ENCODE measurements at regions not wholly inside any gene's neighbourhood (a gene's known extent, or its start where the extent isn't known, plus 50 kb on each side); places are given as distances from the start of the nearest gene placed in this dataset.

- Mint-ChIP-seq H3K27me3 (peaks cover 2% of the 10 kb centered on the region), H3K4me1 (no peaks in the 10 kb centered on the region), H3K27ac (no peak overlapping the region), H3K4me3 (no peak overlapping the region), H3K36me3 (ENCODE audit: low read depth) (no peaks in the 10 kb centered on the region), H3K9me3 (peaks cover 5% of the 10 kb centered on the region)
- no peak for DNase-seq
- CTCF ChIA-PET, result interaction anchor here (1.7 kb wide), 1 partner anchor 11 kb away, joined by 4 read pairs; no protein-coding TSS in a partner anchor
- POLR2A ChIA-PET, result no interaction called here
Measured at GRCh38 chr6:14622909-14623505, 505.4 kb downstream of the CD83 start.

DNA sequence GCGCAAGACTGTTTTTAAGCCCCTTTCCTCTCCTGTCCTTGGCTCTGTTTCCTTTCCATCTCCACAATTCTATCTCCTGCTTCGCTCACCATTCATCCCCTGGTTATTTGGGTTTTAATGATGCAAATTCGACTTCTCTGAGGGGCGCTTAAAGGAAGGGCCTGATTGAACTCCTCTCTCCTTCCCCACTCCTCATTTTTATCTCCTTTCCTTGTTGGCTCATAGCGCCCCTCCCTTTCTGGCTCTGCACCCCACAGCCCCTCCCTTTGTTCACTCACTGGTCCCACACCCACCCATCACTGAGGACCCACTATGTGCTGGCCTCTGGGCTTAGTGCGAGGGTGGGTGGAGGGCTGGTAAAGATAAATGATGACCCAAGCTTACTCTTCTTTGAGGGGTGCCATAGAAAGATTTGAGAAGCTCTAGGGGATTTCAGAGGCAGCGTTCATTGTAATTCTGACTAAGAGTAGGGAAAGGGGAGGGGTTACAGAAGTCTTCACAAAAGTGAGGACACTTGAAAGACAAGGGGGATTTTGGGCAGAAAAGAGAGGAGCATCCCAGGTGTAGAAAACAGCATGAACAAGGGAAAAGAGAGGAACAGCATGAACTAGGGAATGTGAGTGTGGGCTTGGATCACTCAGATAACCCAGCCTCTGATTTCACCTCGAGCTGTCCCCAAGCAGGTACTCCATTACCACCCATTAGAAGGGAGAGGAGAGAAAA, 507.8 kb downstream of the CD83 start:
- no peak overlapping the region for H3K27ac Mint-ChIP-seq

DNA sequence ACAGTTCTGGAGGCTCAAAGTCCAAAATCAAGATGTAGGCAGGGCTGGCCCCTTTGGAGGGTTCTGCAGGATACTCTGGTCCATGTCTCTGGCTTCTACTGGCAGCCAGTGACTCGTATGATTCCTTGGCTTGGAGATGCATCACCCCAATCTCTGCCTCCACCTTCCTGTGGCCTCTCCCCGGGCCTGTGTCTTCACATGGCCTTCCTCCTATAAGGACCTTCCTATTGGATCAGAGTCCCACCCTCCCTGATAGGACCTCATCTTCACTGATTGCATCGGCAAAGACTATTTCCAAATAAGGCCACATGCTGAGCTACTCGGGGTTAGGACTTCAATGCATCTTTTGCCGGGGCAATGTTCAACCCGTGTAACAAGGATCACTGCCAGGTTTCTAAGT, 509.0 kb downstream of the CD83 start:
- no peak overlapping the region for H3K4me3 Mint-ChIP-seq
- H3K4me1 Mint-ChIP-seq, result no peaks in the 10 kb centered on the region
- H3K27ac Mint-ChIP-seq, result no peak overlapping the region
- no peaks in the 10 kb centered on the region for H3K36me3 Mint-ChIP-seq (ENCODE audit: low read depth)
- H3K9me3 Mint-ChIP-seq, result peaks cover 8% of the 10 kb centered on the region
- CTCF ChIA-PET, result no interaction called here
- peaks cover 2% of the 10 kb centered on the region for H3K27me3 Mint-ChIP-seq
- DNase-seq, result no peak
- POLR2A ChIA-PET, result no interaction called here

More for the DNA sequence above, 507.8 kb downstream of the CD83 start:
- CTCF ChIA-PET, result no interaction called here
- H3K27me3 Mint-ChIP-seq, result peaks cover 2% of the 10 kb centered on the region
- no peaks in the 10 kb centered on the region for H3K4me1 Mint-ChIP-seq
- H3K36me3 Mint-ChIP-seq (ENCODE audit: low read depth), result no peaks in the 10 kb centered on the region
- no peak for DNase-seq
- POLR2A ChIA-PET, result no interaction called here
- H3K4me3 Mint-ChIP-seq, result no peak overlapping the region
- peaks cover 8% of the 10 kb centered on the region for H3K9me3 Mint-ChIP-seq

GRCh38 chr6:14630016-14630415, 512.4 kb downstream of the CD83 start:
- H3K4me1 Mint-ChIP-seq, result peaks cover 16% of the 10 kb centered on the region
- ChIA-PET CTCF (no interaction called here), POLR2A (no interaction called here)
- no peaks in the 10 kb centered on the region for H3K36me3 Mint-ChIP-seq (ENCODE audit: low read depth)
- H3K27me3 Mint-ChIP-seq, result peaks cover 14% of the 10 kb centered on the region
- peaks cover 8% of the 10 kb centered on the region for H3K9me3 Mint-ChIP-seq
- no peak for DNase-seq
- H3K27ac Mint-ChIP-seq, result no peak overlapping the region
- no peak overlapping the region for H3K4me3 Mint-ChIP-seq

- peaks cover 17% of the 10 kb centered on the region for H3K27me3 Mint-ChIP-seq
- H3K4me3 Mint-ChIP-seq, result no peak overlapping the region
- CTCF ChIA-PET, result interaction anchor here (1.6 kb wide), 1 partner anchor 10 kb away, joined by 4 read pairs; no protein-coding TSS in a partner anchor
- peaks cover 41% of the 10 kb centered on the region for H3K4me1 Mint-ChIP-seq
- POLR2A ChIA-PET, result no interaction called here
- no peak for DNase-seq
- no peaks in the 10 kb centered on the region for H3K36me3 Mint-ChIP-seq (ENCODE audit: low read depth)
- no peaks in the 10 kb centered on the region for H3K9me3 Mint-ChIP-seq
- H3K27ac Mint-ChIP-seq, result no peak overlapping the region
Measured at GRCh38 chr6:14633479-14633878, 515.9 kb downstream of the CD83 start.

- ChIA-PET POLR2A (no interaction called here), CTCF (interaction anchor here (1.6 kb wide), 1 partner anchor 10 kb away, joined by 4 read pairs; no protein-coding TSS in a partner anchor)
- H3K9me3 Mint-ChIP-seq, result no peaks in the 10 kb centered on the region
- DNase-seq, result no peak
- no peaks in the 10 kb centered on the region for H3K36me3 Mint-ChIP-seq (ENCODE audit: low read depth)
- H3K27me3 Mint-ChIP-seq, result peaks cover 17% of the 10 kb centered on the region
- H3K4me3 Mint-ChIP-seq, result no peak overlapping the region
- H3K4me1 Mint-ChIP-seq, result peaks cover 41% of the 10 kb centered on the region
- no peak overlapping the region for H3K27ac Mint-ChIP-seq
Measured at GRCh38 chr6:14634072-14634471, 516.5 kb downstream of the CD83 start.

- Mint-ChIP-seq H3K27me3 (peaks cover 21% of the 10 kb centered on the region), H3K36me3 (ENCODE audit: low read depth) (no peaks in the 10 kb centered on the region), H3K4me3 (peak overlapping the region; percentile 52), H3K9me3 (no peaks in the 10 kb centered on the region), H3K27ac (peak overlapping the region; percentile 65), H3K4me1 (peaks cover 41% of the 10 kb centered on the region)
- ChIA-PET POLR2A (interaction anchor here (1.0 to 2.9 kb wide), 5 partner anchors 21 to 797 kb away, joined by 3 to 13 read pairs (median 5); no protein-coding TSS in a partner anchor), CTCF (no interaction called here)
- DNase-seq, result peak; percentile 77
Measured at GRCh38 chr6:14635195-14635594, 517.6 kb downstream of the CD83 start.

GRCh38 chr6:14635934-14636591, 518.5 kb downstream of the CD83 start:
- Mint-ChIP-seq H3K4me3 (peak overlapping the region; percentile 42), H3K9me3 (no peaks in the 10 kb centered on the region)
- POLR2A ChIA-PET, result interaction anchor here (1.0 to 2.9 kb wide), 6 partner anchors 21 to 797 kb away, joined by 3 to 13 read pairs (median 4); no protein-coding TSS in a partner anchor

GRCh38 chr6:14638435-14638905, 520.9 kb downstream of the CD83 start:
- no peak overlapping the region for H3K4me3 Mint-ChIP-seq
- POLR2A ChIA-PET, result no interaction called here
- H3K9me3 Mint-ChIP-seq, result no peaks in the 10 kb centered on the region
- no peak overlapping the region for H3K27ac Mint-ChIP-seq
- peaks cover 50% of the 10 kb centered on the region for H3K4me1 Mint-ChIP-seq
- DNase-seq, result no peak
- H3K27me3 Mint-ChIP-seq, result peaks cover 15% of the 10 kb centered on the region
- no peaks in the 10 kb centered on the region for H3K36me3 Mint-ChIP-seq (ENCODE audit: low read depth)
- CTCF ChIA-PET, result interaction anchor here (1.2 kb wide), 1 partner anchor 73 kb away, joined by 3 read pairs; no protein-coding TSS in a partner anchor

More at GRCh38 chr6:14635934-14636591, 518.5 kb downstream of the CD83 start:
- H3K27ac Mint-ChIP-seq, result peak overlapping the region; percentile 65
- CTCF ChIA-PET, result interaction anchor here (0.7 to 1.5 kb wide), 3 partner anchors 9 to 75 kb away, joined by 3 to 5 read pairs (median 3); no protein-coding TSS in a partner anchor
- DNase-seq, result peak; percentile 34
- H3K27me3 Mint-ChIP-seq, result peaks cover 21% of the 10 kb centered on the region
- H3K36me3 Mint-ChIP-seq (ENCODE audit: low read depth), result no peaks in the 10 kb centered on the region
- peaks cover 45% of the 10 kb centered on the region for H3K4me1 Mint-ChIP-seq

DNA sequence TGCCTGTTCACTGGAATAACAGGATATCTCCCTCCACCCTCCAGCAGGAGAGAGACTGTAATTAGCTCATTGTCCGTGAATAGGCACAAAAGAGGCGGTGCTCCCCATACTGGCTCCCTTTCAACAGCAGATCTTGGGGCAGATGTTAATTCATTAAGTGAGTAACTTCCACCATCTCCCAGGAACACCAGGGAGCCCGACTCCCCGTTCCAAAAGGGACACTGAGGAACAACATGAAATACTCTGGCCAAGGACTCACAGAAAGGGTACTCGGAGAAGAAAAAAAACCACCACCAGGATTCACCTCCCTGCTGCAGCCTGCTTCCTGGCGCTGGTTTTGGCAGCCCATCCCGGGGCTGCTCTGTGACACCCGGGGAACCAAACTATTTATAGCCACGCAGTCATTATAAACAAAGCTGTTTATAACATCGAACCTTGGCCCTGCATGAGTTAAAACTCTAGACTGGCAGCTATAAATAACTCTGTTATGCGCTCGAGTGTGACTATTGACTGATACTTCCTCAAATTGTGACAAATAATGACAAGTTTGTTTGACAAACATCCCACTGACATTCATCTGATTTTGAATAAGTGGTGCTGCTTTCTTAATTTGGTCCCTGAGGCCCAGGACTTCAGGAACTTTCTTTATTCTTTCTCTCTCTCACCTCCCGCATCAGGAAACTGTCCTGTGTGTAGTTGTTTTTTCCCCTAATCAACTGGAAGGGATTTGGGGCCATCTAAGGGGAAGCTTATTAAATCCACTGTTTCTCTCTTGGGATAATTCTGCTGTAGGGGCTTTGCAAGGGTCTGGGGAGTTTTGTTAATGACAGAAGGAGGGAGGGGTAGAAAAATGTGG, 521.6 kb downstream of the CD83 start:
- Mint-ChIP-seq H3K36me3 (ENCODE audit: low read depth) (no peaks in the 10 kb centered on the region), H3K27me3 (peaks cover 11% of the 10 kb centered on the region), H3K4me1 (peaks cover 43% of the 10 kb centered on the region), H3K4me3 (no peak overlapping the region), H3K9me3 (no peaks in the 10 kb centered on the region), H3K27ac (no peak overlapping the region)
- no peak for DNase-seq
- POLR2A ChIA-PET, result no interaction called here
- CTCF ChIA-PET, result interaction anchor here (1.2 kb wide), 1 partner anchor 72 kb away, joined by 3 read pairs; no protein-coding TSS in a partner anchor

DNA sequence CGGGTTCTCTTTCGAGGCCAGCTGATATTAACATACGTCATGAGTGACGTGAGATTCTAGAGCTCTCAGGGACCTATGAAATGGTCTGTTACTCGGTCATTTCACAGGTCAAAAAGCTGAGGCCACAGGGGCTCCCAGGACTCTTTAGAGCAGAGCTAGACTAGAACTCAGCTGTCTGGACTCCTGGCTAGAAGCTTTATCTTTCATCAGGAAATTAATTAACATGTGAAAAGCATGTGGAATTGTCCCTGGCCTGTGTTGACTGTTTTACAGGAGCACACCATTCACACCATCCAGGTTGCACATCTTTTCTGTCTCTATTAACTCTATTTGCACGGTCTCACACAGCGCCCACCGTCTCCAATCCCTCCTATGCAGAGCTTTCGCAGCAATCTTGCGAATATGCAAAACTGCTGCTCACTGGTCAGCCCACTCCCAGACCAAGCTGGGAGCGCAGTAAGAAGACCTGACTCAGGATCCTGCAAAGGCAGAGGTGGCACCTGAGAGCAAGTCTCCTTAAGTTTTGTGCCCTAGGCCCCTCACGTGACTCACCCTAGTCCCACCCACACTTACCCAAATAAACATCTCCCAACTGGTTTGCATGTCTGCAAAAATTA, 522.5 kb downstream of the CD83 start:
- H3K36me3 Mint-ChIP-seq (ENCODE audit: low read depth), result no peaks in the 10 kb centered on the region
- no peak overlapping the region for H3K27ac Mint-ChIP-seq
- peaks cover 6% of the 10 kb centered on the region for H3K27me3 Mint-ChIP-seq
- H3K9me3 Mint-ChIP-seq, result no peaks in the 10 kb centered on the region
- H3K4me1 Mint-ChIP-seq, result peaks cover 33% of the 10 kb centered on the region
- ChIA-PET POLR2A (no interaction called here), CTCF (no interaction called here)
- no peak overlapping the region for H3K4me3 Mint-ChIP-seq
- no peak for DNase-seq

GRCh38 chr6:14640631-14641030, 523.1 kb downstream of the CD83 start:
- ChIA-PET POLR2A (no interaction called here), CTCF (no interaction called here)
- no peak for DNase-seq
- Mint-ChIP-seq H3K9me3 (no peaks in the 10 kb centered on the region), H3K27me3 (peaks cover 4% of the 10 kb centered on the region), H3K27ac (no peak overlapping the region), H3K4me1 (peaks cover 28% of the 10 kb centered on the region), H3K4me3 (no peak overlapping the region), H3K36me3 (ENCODE audit: low read depth) (no peaks in the 10 kb centered on the region)

Data from activated CD4-positive, alpha-beta memory T cell treated with anti-CD3 and anti-CD28 coated beads, Interleukin-2, amount 10 ng/mL, durations not matched to agents 7 days and 5 days (primary cell).